ENCODE measurements at regions not wholly inside any gene's neighbourhood (a gene's known extent, or its start where the extent isn't known, plus 50 kb on each side); places are given as distances from the start of the nearest gene placed in this dataset.
A peak's percentile ranks its signal among the peaks of the same experiment; 100 is the strongest.

DNA sequence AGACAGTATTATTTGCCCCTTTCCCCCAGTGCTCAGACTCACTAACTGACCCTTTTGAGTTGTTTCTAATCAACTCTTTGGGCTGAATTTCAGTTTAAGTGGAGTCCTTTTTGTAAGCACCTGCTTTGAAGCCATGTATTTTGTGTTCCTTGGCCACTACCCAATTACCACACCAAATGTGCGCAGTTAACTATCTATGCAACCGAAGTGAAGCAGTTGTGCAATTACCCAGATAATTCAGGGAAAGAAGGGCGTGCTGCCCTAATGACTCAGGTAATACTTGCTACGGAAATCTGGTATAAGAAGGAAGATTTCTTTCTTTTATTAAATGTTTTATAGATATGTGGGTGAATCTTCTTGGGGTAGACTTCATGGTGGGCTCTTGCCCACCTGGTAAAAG, 371.9 kb upstream of the TBL1XR1 start:
- no peak for DNase-seq (ENCODE audit: low spot score)

DNA sequence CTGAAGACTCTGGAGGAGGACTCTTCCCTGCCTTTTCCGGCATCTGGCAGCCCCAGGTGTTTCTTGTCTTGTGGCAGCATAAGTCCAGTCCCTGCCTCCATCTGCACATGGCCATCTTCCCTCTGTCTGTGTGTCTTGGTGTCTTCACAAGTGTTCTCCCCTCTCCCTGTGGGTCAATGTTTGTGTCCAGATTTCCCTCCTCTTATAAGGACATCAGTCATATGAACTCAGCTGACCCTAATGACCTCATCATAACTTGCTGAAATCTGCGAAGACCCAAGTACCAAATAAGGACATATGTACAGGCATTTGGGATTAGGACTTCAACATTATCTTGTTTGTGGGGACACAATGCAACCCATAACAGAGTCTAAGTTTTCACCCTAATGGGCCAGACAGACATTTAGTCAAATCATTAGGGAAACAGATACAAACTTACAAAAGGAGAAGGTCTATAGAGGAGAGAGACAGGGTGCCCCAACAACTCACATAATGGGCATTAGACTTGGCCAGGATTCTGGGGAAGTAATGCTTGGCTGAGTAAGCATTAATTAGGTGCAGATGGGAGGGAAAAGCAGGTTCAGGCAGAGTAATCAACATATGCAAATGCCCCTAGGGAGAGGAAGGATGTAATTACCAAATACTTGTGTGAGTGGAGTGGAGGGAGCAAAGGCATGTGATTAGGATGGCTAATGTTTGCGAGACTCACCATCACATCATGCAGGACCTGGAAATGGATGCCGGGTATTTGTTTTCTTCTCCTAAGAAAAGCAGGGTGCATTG, 372.8 kb upstream of the TBL1XR1 start:
- DNase-seq (ENCODE audit: low spot score) = peak; percentile 30

DNA sequence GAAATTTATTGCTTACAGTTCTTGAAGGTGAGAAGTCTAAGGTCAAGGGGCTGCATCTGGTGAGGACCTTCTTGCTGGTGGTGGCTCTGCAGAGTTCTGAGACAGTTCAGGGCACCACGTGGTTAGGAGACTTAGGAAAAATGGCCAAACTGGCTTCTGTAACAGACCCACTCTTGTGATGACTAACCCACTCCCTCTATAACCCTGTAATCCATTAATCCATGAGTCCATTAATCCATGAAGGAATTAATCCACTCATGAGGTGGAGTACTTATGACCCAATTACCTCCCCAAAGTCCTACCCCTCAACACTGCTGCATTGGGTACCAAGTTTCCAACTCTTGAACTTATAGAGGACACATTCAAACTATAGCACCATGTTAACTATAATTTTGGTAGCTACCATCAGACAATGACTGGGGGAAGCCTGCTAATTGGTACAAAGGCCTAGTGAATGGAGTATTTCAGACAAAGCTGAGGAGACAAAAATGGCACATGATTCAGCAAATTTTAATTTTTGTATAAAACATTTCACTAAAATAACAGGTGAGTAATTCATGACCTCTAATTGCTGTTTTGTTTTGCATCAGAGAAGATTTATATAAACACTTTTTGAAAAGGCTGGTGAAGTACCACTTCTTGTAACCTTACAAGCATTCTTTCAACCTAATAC, 374.1 kb upstream of the TBL1XR1 start:
- no peak for DNase-seq (ENCODE audit: low spot score)

DNA sequence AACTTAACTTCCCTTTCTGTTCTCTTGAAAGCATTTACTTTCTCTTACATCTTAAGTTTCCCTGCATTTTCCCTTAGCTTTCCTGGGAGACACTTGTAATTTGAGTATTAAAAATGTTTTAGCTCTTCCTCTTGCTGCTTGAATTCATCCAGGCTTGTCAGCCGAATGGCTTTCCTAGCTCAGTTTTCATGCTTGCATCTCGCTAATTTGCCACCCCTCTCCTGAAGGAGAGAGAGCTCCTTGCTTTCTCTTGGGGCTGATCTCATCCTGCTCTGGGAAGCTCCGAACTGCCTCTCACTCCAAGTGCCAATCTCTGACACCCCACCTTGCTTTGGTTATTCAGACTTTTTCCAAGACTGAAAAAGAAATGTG, 374.6 kb upstream of the TBL1XR1 start:
- DNase-seq (ENCODE audit: low spot score) = no peak

DNA sequence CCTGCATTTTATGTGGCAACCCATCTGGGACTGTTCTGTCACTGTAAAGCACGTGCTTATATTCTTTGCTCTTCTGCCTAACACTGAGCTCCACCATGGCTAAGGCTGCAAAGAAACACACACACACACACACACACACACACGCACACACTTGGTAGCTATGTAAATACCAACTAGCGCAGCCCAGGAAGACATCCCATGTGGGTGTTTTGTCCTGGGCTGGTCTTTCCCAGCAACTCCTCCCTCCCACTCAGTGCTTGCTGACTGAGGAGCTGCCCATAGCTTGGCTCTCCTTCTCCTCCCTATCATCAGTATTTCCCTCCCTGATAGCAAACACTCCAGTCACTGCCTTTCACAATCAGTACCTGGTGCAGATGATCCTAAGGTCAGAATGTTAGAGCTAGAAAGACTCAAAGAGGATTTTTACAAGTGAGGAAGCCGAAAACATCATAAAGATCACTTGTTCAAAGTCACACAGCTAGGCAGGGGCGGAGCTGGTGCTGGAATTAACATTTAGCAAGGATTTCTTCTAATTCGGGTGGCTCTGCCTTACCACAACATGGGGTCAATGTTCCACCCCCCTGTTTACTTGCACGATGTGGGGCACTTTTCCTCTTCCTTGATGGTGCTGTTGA, 377.1 kb upstream of the TBL1XR1 start:
- DNase-seq (ENCODE audit: low spot score) = peak; percentile 34

DNA sequence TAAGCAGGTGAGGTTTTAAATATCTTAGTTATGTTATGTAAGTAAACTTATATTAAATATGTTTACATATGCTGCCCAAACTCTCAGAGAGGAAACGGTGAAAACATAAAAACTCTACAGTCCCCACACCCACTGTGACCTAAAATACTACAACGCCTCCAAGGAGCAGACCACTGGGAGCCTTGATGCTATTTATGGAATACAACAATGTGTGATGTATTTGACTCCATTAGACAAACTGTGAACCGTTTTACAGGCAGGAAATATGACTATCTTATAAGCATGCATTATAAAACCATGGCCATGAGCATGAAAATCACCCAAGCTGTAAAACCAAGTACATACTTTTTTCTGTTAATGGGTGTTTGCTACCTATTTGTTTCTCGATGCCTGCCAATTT, 379.5 kb upstream of the TBL1XR1 start:
- DNase-seq (ENCODE audit: low spot score) = no peak

DNA sequence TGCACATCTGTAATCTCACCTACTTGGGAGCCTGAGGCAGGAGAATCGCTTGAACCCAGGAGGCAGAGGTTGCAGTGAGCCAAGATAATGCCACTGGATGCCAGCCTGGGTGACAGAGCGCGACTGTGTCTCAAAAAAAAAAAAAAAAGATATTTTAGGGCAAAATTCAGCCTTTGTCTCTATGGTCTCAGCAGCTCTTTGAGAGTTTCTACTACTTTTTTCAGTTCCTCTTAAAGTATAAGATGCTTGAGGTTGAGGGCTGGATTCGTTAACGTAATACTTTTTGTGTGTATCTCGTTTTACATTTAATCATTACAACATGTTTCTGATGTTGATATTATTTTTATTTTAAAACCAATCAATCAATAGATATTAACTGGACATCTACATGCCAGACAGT, 381.2 kb upstream of the TBL1XR1 start:
- DNase-seq (ENCODE audit: low spot score) = no peak

DNA sequence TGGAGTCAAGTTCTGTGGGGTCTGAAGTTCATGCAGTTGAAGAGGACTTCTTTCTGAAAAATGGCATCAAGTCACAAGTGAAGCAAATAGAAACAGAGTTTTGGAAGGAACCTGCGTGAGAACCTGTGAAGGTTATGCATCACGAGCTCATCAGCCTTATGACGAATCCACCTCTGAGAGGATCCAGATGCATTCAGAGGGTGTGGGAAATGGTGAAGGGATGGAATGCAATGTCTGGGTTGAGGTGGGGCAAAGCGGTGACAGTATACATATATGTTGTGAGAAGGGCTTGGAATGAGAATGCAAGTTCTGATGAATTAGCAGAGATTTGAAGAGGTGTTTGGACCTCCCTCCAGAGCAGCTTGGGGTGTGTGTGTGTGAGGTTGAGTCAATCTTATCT, 382.1 kb upstream of the TBL1XR1 start:
- DNase-seq (ENCODE audit: low spot score) = no peak

DNA sequence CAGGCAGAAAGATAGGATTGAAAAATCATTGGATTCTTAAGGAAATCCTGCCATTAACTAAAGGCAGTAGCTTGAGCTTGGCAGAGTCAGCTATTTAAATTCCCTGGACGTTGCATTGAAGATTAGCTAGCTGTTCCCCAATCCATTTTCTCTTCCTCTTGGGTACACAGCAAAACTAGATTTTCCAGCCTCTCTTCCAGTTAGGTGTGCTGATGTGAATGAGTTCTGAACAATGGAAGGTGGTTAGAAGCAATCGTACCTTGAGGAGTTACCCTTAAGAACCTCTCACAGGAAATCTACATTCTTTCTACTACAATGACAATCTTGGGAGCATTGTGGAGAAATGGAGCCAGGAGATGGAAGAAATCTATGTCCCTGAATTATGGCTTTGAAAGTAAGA, 383.2 kb upstream of the TBL1XR1 start:
- no peak for DNase-seq (ENCODE audit: low spot score)

DNA sequence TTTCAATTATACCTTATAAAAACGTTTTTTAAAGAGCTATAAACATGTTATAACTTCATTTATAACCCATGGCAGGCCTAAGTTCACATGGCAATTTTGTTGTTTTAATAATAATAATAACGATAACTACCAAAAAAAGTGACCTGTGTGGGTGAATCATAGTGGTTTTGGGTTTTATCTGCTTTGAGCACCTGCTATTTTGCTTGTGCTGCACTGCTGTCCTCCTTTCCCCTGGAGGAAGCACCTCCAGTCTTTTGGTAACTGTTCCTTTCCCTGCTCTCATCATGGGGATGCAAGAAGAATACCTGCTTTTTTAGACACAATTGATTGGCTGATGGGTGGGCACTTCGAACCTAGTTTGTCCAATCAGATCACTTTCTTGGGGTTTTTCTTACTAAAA, 388.0 kb upstream of the TBL1XR1 start:
- no peak for DNase-seq (ENCODE audit: low spot score)

DNA sequence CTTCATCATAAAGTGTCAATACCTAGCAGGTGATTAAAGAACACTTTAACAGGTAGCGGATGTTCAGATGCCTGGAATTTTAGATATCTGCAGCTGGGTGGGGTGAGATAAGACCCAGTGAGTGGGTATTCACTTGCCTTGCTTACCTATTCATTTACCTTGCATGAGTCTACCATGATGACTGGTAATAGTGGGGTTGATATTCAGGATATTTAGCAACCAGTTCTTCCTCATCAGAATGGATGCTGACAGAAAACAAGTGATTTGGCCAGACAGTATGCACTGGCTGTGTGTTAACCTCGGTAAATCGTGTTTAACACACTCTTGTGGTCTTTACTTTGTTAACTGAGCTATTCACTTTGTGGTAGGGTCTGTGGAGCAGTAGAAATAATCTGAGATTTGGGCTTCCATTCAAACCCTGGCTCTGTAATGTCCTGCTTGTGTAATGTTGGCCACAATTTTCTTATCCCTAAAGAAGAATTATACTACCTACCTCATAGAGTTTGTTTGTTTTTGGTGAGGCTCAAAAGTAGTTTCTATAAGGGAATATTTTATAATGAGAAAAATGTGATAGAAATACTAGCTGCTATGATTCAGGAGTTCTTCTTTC, 391.9 kb upstream of the TBL1XR1 start:
- DNase-seq (ENCODE audit: low spot score) = no peak

DNA sequence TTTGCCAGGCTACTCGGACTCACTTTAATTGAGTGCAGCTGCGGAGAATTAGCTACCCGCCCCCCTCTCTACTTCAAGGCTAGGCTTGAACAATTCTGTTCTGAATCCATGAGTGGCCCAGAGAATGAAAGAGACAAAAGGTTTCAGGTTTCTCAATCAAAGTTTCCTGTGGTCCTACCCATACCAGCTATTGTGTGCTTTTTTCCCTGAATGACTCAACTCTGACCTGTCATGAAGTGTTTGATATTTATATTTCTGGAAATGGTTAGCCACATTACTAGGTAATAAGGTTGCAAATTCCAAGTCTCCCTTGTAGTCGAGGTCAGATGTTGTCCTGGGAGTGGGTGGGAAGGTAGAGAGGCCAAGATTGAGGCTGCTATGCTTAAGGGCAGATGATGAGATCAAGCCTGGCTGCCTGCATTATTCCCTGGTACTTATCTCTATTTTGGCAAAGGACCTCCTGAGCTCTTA, 392.7 kb upstream of the TBL1XR1 start:
- peak; percentile 76 for DNase-seq (ENCODE audit: low spot score)

DNA sequence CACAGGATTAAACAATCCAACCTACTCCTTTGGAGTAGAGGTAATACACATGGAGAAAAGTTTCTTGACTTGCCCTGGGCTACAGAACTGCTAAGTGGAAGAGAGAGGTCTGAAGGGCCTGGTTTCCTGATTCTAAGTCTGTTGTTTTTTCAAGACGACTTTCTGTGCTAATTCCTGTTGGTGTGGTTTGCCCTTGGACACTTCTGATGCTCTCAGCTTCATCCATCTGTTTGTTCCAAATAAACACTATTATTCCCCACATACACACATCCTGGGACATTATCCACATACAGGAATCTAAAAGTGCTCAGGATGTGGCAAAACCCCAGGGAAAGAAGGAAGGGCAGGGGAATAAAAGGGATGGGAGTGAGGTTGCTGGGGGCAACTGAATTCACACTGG, 393.5 kb upstream of the TBL1XR1 start:
- no peak for DNase-seq (ENCODE audit: low spot score)

DNA sequence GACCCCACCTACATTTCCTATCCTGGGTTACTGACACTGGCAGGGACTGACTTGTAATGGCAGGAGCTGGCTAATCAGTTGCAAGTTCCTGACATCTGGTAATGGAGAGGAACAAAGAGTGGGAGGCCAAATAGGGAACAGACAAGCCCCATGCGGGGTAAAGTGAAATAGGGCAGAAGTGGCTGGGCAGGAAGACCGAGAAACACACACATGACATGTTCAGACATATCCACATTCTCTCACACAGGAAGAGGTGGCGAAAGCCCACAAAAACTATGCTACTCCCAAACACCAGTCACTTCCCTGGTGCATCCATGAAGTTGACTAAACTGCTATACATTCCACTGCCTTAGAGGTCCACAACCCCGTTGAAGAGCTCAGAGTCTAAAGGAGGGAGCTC, 394.1 kb upstream of the TBL1XR1 start:
- no peak for DNase-seq (ENCODE audit: low spot score)

DNA sequence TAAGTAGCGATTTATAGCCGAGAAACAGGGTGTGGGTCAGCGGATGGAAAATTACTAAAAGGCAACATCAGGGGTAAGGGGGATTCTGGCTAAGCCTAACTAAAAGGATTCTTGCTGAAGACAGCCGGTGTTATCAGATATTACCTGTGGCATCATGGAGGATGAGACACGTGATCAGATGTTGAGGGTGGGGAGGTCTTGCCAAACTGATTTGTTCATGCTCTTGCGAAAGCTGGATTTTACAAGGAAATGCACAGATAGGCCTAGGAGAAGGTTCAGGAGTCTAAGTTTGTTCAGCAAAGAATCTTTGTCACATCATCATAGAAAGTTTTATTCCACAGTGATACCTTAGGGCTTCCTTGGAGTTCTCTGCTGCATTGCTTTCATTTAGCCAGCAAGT, 396.8 kb upstream of the TBL1XR1 start:
- DNase-seq (ENCODE audit: low spot score) = no peak

DNA sequence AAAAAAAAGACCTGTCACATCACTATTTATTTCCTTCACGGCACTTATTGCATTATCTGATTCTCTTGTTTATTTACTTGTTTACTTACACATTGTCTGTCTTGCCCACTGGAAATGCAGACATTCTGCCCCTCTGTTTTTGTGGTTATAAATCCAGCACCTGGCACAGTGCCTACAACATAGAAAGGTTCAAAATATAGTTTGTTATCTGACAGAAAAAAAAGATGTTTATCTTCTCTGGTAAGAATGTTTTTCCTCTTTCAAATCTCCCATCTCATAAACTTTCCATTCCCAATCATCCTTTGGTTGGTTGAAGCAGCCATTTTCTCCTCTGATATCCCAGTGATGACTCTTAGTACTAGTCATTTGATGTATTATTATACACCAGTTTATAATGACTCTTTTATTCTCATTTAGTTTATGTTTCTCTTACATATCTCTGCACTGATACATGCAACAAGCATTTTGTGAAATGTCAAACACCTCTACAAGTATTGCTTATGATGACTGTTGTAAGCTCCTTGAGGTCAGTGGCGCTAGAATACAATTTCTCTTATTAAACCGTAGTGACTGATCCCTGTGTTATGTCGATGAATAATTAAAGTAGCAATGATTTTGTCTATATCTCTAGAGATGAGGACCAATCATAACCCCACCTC, 398.4 kb upstream of the TBL1XR1 start:
- no peak for DNase-seq (ENCODE audit: low spot score)

DNA sequence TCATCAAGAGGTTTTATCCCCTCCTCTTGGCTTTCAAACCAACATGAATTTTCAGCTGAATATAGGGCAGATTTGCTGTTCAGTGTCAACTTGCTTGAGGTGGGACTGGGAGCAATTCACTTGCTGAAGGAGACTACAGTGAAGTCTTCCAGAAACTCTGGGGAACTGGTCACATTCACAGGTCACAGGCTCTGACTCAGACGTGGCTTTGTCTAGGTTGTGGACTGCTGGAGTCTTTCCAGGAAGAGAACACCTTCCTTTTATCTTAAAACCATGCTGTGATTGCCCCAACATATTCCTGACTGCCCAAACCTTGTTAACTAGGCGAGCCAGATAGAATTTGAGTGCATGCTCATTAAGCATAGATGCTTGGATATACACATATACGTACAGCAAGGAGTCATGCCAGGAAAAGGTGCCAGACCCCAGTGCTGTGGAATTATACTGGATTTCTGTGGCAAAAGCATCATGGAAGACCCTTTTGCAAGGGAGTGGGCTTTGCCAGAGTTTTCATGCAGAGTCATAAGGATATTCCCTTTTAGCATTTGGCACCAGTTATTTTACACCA, 399.1 kb upstream of the TBL1XR1 start:
- no peak for DNase-seq (ENCODE audit: low spot score)

DNA sequence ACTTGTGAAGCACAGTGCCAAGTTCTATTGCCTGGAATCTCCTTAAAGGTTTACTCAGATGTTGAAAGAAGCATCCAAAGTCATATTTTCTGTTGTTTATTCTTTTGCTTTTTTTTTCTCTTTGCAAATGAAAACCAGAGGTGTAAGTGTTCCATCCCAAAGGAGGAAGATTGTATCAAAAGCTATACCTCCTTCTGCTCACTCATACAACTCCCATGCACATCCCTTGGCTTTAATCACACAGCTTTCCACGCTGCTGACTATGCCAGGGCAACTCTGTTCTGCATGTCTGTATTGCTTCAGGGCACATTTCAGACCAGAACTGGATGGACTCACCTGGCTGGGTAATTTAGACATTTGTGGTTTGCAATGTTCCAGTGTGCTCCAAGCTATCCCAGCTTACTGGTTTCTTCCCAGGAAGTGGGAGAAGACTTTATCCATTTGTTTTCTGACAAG, 399.6 kb upstream of the TBL1XR1 start:
- no peak for DNase-seq (ENCODE audit: low spot score)

DNA sequence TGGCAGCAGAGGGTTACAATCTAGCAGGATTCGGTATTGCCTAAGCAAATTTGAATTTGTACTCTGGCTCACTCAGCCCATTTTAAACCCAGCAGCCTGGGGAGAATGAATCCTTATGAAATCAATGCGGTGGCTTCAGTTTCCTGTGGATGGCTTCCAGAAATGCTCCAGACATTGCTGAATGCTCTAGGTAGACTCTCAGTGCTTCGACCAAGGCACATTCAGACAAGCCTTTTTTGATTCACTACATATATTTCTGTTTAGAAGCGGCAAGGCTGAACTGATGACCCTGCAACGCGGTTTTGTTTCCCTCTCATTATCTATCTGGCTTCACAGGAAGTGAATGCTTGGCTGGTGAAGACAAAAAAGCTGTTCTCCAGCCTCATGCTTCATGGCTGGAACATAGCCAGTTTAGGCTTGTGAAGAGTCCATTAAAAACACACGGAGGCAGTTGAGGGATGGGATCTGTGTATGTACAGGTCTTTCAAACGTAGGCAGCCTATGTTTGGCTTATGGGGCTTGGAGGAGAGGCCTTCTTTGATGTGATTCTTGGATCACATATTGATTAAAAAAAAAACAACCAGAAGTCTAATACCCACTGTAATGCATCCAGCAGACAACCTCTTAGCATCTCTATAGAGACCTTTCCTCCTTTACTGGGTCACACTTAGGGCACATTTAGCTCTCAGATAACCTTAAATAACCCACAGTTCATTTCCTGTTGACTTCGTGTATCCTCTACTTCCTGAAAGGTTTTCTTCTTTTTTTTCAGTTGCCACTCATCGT, 400.2 kb upstream of the TBL1XR1 start:
- DNase-seq (ENCODE audit: low spot score) = peak; percentile 81

DNA sequence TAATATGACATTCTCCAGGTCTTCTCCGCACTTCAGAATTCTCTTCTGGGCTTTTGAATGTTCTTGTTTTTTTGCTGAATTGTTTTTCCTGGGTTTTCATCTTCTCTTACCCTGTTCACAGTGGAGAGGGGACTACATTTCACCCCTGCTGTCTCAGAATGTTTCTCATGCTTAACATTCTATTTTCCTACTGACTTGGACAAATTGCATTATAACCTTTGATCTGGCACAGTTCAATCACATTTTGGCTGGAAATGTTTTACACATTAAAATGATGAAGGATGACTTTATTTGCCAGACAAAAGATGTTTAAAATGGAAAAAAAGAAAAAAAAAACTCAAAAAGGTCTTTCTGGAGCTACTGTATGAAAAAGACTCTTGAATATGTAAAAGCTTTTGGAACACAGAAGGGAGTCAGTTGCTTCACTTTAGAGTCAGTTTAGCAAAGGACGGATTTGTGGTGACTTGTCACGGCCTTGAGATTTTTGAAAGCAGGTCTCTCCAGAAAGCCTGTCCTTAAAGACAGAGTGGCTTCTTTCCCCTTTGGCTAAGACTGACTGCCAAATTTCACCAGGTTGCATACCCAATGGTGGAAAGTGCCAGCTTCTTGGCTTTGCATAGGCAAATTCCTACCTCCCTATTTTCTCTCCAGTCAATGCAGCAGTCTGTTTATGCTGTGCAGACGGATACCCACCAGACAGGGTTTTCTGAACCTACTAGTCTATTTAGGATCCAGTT, 401.0 kb upstream of the TBL1XR1 start:
- DNase-seq (ENCODE audit: low spot score) = no peak

Measured in AG20443 (cell line).